HG03095 (cell line): ENCODE measurements at regions not wholly inside any gene's neighbourhood (a gene's known extent, or its start where the extent isn't known, plus 50 kb on each side); places are given as distances from the start of the nearest gene placed in this dataset.
"Not testable (repeated sequence)": the region's sequence is repeated elsewhere in the genome, so short reads cannot be mapped to it uniquely, and the experiment has no call there.

ENCODE experiments used
- ATAC-seq: cut with Tn5 transposase; IDR thresholded peaks from one replicate; pipeline ENCODE4 v1.9.1; 2021; ENCODE audit warnings: moderate library complexity; ENCODE audit not compliant: unreplicated experiment

- ATAC-seq, result no peak
Observed at GRCh38 chr6:130700397-130700796, 126.8 kb upstream of the SMLR1 start.

DNA sequence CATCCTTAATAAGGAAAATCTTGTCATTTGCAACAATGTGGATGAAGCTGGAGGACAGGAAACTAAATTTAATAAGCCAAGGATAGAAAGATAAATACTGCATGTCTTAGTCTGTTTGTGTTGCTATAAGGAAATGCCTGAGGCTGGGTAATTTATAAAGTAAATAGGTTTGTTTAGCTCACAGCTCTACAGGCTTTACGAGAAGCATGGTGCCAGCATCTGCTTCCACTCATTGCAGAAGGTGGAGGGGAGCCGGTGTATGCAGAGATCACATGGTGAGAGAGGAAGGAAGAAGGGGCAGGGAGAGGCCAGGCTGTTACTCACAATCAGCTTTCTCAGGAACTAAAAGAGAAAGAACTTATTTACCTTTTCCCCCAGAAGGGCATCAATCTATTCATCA lies 118.9 kb upstream of the SMLR1 start:
- no peak for ATAC-seq

GRCh38 chr6:130711641-130712040 lies 115.6 kb upstream of the SMLR1 start:
- ATAC-seq, result not testable (repeated sequence)

DNA sequence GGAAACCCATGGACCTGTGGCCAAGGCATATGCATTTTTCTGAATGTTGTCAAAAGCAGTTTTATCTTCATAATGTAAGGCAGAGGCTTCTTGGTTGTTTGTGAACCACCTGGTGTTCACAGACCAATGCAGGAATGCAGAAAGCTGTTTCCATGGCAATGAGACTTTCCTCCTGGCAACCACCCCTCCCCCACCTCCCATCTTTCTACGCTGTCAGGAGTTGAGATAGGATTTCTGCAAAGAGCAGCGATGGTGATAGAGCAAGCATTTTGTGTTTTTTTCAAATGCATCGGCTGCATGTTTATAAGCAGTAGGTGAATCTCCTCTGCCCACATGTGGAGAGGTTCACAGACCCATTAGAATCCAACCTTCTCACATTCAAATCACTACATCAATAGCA lies 114.1 kb upstream of the SMLR1 start:
- no peak for ATAC-seq

- ATAC-seq, result no peak
Observed at GRCh38 chr6:130715058-130715457, 112.1 kb upstream of the SMLR1 start.

GRCh38 chr6:130716466-130716865 lies 110.7 kb upstream of the SMLR1 start:
- no peak for ATAC-seq

DNA sequence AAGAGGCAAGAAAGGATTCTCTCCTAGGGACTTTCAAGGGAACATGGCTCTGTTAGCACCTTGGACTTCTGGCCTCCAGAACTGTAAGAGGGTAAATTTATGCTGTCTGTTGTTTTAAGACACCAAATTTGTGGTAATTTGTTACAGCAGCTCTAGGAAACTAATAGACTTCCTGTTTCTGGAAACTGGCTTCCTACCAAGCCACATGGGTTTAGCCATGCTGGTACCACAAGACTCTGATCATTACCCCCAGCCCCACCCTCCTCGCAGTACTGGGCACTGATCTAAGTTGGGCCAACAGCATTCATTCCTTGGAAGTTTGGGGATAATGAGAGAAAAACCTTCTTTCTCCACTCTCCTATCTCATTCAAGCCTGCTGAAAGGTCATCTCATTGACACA lies 109.5 kb upstream of the SMLR1 start:
- ATAC-seq, result no peak

GRCh38 chr6:130720076-130720715 lies 107.0 kb upstream of the SMLR1 start:
- ATAC-seq, result no peak

- ATAC-seq, result no peak
Observed at GRCh38 chr6:130724089-130724488, 103.1 kb upstream of the SMLR1 start.

- no peak for ATAC-seq
Observed at GRCh38 chr6:130725551-130725950, 101.7 kb upstream of the SMLR1 start.

DNA sequence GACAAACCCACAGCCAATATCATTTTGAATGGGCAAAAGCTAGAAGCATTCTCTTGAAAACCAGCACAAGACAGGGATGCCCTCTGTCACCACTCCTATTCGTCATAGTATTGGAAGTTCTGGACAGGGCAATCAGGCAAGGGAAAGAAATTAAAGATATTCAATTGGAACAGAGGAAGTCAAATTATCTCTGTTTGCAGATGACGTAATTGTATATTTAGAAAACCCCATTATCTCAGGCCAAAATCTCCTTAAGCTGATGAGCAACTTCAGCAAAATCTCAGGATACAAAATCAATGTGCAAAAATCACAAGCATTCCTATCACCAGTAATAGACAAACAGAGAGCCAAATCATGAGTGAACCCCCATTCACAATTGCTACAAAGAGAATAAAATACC lies 99.1 kb upstream of the SMLR1 start:
- not testable (repeated sequence) for ATAC-seq

DNA sequence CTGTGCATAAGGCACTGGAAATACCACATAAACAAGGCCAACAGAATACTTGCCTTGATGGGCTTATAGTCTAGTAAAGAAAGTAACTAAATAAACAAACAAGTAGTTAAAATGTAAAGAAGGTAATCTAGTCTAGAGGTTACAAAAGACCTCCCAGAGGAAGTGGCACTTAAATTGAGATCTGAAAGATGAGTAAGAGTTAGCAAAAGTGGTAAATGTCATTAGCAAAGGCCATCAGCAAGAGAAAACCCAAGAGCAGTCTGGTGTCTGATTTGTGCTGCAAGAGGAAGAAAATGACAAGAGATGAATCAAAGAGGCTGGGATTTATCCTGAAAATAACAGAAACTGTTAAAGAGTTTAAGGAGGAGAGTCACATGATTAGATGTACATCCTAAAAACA lies 96.6 kb upstream of the SMLR1 start:
- ATAC-seq, result no peak

GRCh38 chr6:130734161-130734560 lies 93.0 kb upstream of the SMLR1 start:
- ATAC-seq, result no peak

- no peak for ATAC-seq
Observed at GRCh38 chr6:130740308-130740707, 86.9 kb upstream of the SMLR1 start.

DNA sequence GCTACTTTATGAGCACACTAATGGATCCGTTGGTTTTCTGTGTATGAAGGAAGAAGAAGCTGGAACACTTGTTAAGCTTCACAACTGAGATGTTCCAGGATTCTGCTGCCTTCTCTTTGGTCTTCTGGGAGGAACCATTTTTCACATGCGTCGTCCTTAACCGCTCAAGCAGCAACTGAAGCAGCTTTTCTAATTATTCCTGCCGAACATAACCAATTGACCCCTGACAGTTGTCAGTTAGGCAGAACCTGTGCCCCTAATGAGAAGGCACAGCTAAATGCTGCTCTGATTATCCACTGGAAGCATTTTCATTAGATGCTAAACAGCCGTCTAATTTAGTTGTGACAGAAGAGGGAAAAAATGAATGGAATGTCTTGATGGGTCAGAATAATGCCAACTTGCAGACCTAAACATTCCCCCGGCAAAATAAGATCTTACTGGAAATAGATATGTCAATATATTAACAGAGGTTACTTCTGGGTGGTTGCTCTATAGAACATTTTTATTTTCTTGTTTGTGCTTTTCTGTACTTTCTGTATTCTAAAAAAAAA lies 85.0 kb upstream of the SMLR1 start:
- ATAC-seq, result no peak

GRCh38 chr6:130743175-130743574 lies 84.0 kb upstream of the SMLR1 start:
- ATAC-seq, result no peak

GRCh38 chr6:130744576-130745366 lies 82.4 kb upstream of the SMLR1 start:
- no peak for ATAC-seq

GRCh38 chr6:130748041-130748440 lies 79.2 kb upstream of the SMLR1 start:
- no peak for ATAC-seq

GRCh38 chr6:130749402-130749801 lies 77.8 kb upstream of the SMLR1 start:
- no peak for ATAC-seq

DNA sequence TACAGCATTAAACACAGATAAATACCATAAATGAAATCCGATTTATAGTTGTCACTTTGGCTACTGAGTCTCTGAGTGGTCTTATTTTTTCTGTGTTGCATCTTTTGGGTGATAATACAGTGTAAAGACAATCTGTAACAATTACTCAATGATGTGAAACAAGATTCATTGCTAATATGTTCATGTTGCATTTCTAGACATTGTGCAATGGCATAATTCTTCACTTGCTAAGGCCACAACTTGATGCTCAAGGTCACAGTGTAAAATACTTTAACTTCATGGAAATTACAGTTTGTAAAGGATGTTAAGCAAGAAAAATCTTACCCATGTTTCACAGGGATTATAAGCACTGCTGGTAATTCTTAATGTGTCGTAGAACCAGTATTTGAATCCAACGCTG lies 74.9 kb upstream of the SMLR1 start:
- ATAC-seq, result no peak

DNA sequence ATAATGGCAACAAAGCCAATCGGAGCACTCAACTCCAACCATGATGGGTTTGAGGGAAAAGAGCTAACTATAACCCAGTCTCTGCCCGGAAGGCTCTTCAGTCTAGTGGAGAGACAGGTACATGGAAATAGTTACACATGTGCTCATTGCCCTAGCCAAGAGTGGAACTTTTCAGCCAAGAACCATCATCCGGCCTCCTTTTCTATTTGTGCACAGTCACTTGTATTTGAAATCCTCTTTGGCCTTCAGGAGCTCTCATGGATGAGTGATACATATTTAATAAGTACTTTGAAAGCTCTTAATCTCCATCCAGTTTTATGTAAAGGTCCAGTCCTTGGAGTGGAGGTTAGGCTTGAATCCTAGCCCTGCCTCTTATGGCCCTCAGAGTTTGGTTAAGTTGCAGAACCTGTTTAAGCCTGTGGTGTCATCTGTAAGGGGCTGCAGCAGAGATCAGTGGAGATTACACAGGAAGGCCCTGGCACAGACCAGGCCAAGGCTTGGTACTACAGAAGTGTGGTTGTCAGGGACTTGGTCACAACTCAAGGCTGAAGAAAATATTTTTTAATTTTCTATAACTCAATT lies 72.3 kb upstream of the SMLR1 start:
- no peak for ATAC-seq
